ENCODE measurements at regions not wholly inside any gene's neighbourhood (a gene's known extent, or its start where the extent isn't known, plus 50 kb on each side); places are given as distances from the start of the nearest gene placed in this dataset.

GRCh38 chr1:23639460-23640095, 52.0 kb upstream of the RPL11 start:
- DNase-seq (ENCODE audit: low read depth in 2 of 2) = no peak

- no peak for DNase-seq (ENCODE audit: low read depth in 2 of 2)
These were observed 52.8 kb upstream of the RPL11 start for GRCh38 chr1:23638786-23639241.

DNA sequence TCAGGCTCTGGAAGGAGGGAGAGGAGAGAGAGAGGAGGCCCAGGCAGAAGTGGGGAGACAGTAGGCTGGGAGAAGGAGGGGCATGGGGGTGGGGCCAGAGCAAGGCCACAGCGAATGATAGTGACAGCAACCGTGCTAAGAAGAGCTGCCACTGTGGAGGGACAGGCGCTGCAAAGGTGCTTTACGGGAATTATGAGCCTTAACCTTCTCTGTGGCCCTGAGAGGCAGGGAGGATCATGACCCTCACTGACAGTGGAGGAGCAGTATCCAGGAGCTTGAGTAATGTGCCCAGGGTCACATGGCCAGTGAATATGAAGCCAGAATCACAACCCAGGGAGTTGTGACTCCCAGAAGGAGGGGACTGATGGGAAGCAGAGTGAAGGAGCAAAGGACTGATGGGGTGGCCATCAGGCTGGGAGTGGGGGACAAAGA, 53.4 kb upstream of the RPL11 start:
- DNase-seq (ENCODE audit: low read depth in 2 of 2) = no peak

- DNase-seq (ENCODE audit: low read depth in 2 of 2) = no peak
These were observed 55.6 kb upstream of the RPL11 start for GRCh38 chr1:23636009-23636408.

GRCh38 chr1:23634840-23635651, 56.6 kb upstream of the RPL11 start:
- DNase-seq (ENCODE audit: low read depth in 2 of 2) = peak; percentile 58 to 66

DNA sequence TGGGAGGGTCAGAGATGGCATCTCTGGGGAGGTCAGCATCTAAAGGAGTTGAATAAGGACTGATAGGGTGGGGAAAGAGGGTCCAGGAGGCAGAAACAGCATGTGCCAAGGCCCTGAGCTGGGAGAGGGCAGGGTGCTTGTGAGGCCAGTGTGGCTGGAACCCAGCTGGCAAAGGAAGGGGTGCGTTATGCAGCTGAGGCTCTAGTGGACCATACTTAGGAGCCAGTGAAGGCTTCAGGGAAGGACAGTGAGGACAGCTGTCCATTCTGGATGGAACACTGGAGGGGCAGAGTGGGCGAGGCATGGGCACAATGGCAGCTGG, 57.1 kb upstream of the RPL11 start:
- DNase-seq (ENCODE audit: low read depth in 2 of 2) = no peak

DNA sequence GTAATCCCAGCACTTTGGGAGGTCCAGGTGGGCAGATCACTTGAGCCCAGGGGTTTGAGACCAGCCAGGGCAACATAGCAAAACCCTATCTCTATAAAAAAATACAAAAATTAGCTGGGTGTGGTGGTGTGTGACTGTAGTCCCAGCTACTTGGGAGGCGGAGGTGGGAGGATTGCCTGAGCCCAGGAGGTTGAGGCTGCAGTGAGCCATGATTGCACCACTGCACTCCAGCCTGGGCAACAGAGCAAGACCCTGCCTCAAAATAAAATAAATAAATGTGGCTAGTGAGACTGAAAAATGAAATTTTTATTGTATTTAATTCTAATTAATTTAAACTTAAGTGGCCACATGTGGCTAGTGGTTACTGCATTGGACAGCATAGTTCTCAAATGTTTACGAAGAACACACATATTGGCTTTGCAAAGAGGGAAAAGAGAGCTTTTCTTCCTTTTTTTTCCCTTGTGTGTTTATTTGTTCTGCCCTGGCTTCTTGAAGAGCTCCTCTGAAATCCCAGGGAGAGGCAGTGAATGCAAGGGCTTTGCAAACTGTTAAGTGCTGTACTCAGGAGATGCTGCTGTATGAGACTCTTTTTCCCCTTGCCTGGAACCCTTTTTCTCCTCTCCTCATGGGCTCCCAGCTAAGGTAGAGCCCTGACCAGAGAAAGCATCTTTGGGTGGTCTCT, 59.0 kb upstream of the RPL11 start:
- no peak for DNase-seq (ENCODE audit: low read depth in 2 of 2)

- no peak for DNase-seq (ENCODE audit: low read depth in 2 of 2)
These were observed 61.8 kb upstream of the RPL11 start for GRCh38 chr1:23629708-23630290.

- DNase-seq (ENCODE audit: low read depth in 2 of 2) = no peak
These were observed 62.6 kb upstream of the RPL11 start for GRCh38 chr1:23628951-23629387.

GRCh38 chr1:23627069-23627735, 64.4 kb upstream of the RPL11 start:
- DNase-seq (ENCODE audit: low read depth in 2 of 2) = no peak

- DNase-seq (ENCODE audit: low read depth in 2 of 2) = no peak
These were observed 65.6 kb upstream of the RPL11 start for GRCh38 chr1:23625929-23626535.

- no peak for DNase-seq (ENCODE audit: low read depth in 2 of 2)
These were observed 66.1 kb upstream of the RPL11 start for GRCh38 chr1:23625459-23625858.

- DNase-seq (ENCODE audit: low read depth in 2 of 2) = no peak
These were observed 65.1 kb upstream of the ID3 start for GRCh38 chr1:23624440-23624839.

DNA sequence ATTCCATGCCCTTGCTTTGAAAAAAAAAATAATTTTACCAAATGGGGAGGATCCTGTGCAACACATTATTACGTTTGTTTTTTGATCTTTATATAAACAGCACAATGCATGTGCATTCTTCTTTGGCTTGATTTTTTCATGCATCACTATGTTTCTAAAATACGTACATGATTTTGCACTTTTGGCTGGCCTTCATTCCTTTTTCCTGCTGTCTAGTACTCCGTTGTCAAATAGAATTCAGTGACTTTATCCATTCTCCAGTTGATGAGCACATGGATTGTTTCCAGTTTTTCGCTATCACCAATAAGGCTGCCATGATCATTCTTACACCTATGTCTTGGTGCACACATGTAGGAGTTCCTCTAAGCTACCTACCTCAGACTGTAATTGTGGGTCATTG, 63.0 kb upstream of the ID3 start:
- DNase-seq (ENCODE audit: low read depth in 2 of 2) = no peak

DNA sequence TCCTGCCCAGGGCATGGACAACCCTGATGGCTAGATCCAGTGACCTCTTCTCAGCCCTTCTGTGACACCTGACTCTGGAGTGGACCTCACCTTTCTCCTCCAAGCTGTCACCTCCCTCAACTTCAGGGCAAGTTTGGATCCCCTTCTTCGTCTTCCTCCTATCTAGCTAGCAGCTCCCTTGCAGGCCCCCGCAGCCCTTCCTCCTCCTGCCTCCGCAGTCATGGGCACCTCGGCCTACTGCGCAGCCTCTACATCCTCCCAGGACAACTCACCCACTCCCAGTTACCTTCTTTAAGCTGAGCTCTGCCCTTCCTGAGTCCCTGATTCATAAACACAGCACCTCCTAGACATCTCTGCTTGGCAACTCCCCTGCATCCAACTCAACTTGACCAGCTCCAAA, 61.3 kb upstream of the ID3 start:
- no peak for DNase-seq (ENCODE audit: low read depth in 2 of 2)

GRCh38 chr1:23619299-23620188, 60.2 kb upstream of the ID3 start:
- peak in 1 of 2 donors; percentile 62 for DNase-seq (ENCODE audit: low read depth in 2 of 2)

GRCh38 chr1:23618586-23619083, 59.3 kb upstream of the ID3 start:
- no peak for DNase-seq (ENCODE audit: low read depth in 2 of 2)

GRCh38 chr1:23617084-23617521, 57.8 kb upstream of the ID3 start:
- no peak for DNase-seq (ENCODE audit: low read depth in 2 of 2)

GRCh38 chr1:23616292-23616824, 57.1 kb upstream of the ID3 start:
- no peak for DNase-seq (ENCODE audit: low read depth in 2 of 2)

- no peak for DNase-seq (ENCODE audit: low read depth in 2 of 2)
These were observed 56.6 kb upstream of the ID3 start for GRCh38 chr1:23615852-23616251.

All from dermis microvascular lymphatic vessel endothelial cell (primary cell).